Vagina (tissue), 2 donors: ENCODE measurements at regions not wholly inside any gene's neighbourhood (a gene's known extent, or its start where the extent isn't known, plus 50 kb on each side); places are given as distances from the start of the nearest gene placed in this dataset.

Experiments
- CTCF ChIP-seq, 3 experiments: fragments of 450-650 bp in 2 of 3; fragments of 200-600 bp in 1 of 3; sonication (generic) in 1 of 3; IDR thresholded peaks; one replicate each; pipeline ENCODE4 v1.5.1; 2017 to 2019; ENCODE audit warnings: antibody characterized with exemption in 3 of 3, mild to moderate bottlenecking in 2 of 3, moderate library complexity in 2 of 3
- POLR2AphosphoS5 ChIP-seq, 2 donors: sonication (generic); formaldehyde crosslinking; IDR thresholded peaks; one replicate each; pipeline ENCODE4 v1.9.0; 2017; ENCODE audit warnings: antibody characterized with exemption in 2 of 2, mild to moderate bottlenecking in 2 of 2, low read depth in 1 of 2; ENCODE audit not compliant: insufficient read depth in 1 of 2

GRCh38 chr13:33665626-33666175, 152.2 kb upstream of the RFC3 start:
- TF ChIP-seq CTCF (IDR thresholded peaks at IDR 0.05): no peak
- no peak for TF ChIP-seq POLR2AphosphoS5 (IDR thresholded peaks at IDR 0.05; ENCODE audit: insufficient read depth in 1 of 2, low read depth in 1 of 2)
